ENCODE measurements at regions not wholly inside any gene's neighbourhood (a gene's known extent, or its start where the extent isn't known, plus 50 kb on each side); places are given as distances from the start of the nearest gene placed in this dataset.

GRCh38 chr10:120641695-120642094 is 184.7 kb downstream of the PLPP4 start:
- no peaks in the 10 kb centered on the region for H3K36me3 ChIP-seq (ENCODE audit: insufficient read depth, low read length)
- no peaks in the 10 kb centered on the region for H3K9me3 ChIP-seq (ENCODE audit: low read depth, low read length)
- peak; percentile 0 for DNase-seq (ENCODE audit: low read depth, low spot score)
- TF ChIP-seq POLR2AphosphoS5 (IDR thresholded peaks at IDR 0.05; ENCODE audit: borderline replicate concordance, low read depth, low read length) (no peak), EZH2 (IDR thresholded peaks at IDR 0.05) (no peak), FOXP2 (optimal IDR thresholded peaks at IDR 0.05; ENCODE audit: control extremely low read depth, extremely low read length, insufficient read depth) (no peak)
- H3K9ac ChIP-seq (ENCODE audit: insufficient read length) = no peak overlapping the region
- H3K4me3 ChIP-seq = no peak overlapping the region
- H3K27ac ChIP-seq = no peak overlapping the region

- H3K9me3 ChIP-seq (ENCODE audit: low read depth, low read length) = no peaks in the 10 kb centered on the region
- no peaks in the 10 kb centered on the region for H3K36me3 ChIP-seq (ENCODE audit: insufficient read depth, low read length)
- H3K27ac ChIP-seq = no peak overlapping the region
- DNase-seq (ENCODE audit: low read depth, low spot score) = no peak
- no peak overlapping the region for H3K9ac ChIP-seq (ENCODE audit: insufficient read length)
- TF ChIP-seq EZH2 (IDR thresholded peaks at IDR 0.05) = no peak
- no peak for TF ChIP-seq POLR2AphosphoS5 (IDR thresholded peaks at IDR 0.05; ENCODE audit: borderline replicate concordance, low read depth, low read length)
- TF ChIP-seq FOXP2 (optimal IDR thresholded peaks at IDR 0.05; ENCODE audit: control extremely low read depth, extremely low read length, insufficient read depth) = no peak
- H3K4me3 ChIP-seq = no peak overlapping the region
Measured at GRCh38 chr10:120643351-120643750, 186.3 kb downstream of the PLPP4 start.

- H3K9me3 ChIP-seq (ENCODE audit: low read depth, low read length) = no peaks in the 10 kb centered on the region
- TF ChIP-seq EZH2 (IDR thresholded peaks at IDR 0.05) (no peak), POLR2AphosphoS5 (IDR thresholded peaks at IDR 0.05; ENCODE audit: borderline replicate concordance, low read depth, low read length) (no peak), FOXP2 (optimal IDR thresholded peaks at IDR 0.05; ENCODE audit: control extremely low read depth, extremely low read length, insufficient read depth) (no peak)
- no peak overlapping the region for H3K27ac ChIP-seq
- no peaks in the 10 kb centered on the region for H3K36me3 ChIP-seq (ENCODE audit: insufficient read depth, low read length)
- DNase-seq (ENCODE audit: low read depth, low spot score) = no peak
- no peak overlapping the region for H3K4me3 ChIP-seq
- no peak overlapping the region for H3K9ac ChIP-seq (ENCODE audit: insufficient read length)
Measured at GRCh38 chr10:120644556-120645410, 187.8 kb downstream of the PLPP4 start.

GRCh38 chr10:120646159-120646732 is 189.2 kb downstream of the PLPP4 start:
- no peak for TF ChIP-seq FOXP2 (optimal IDR thresholded peaks at IDR 0.05; ENCODE audit: control extremely low read depth, extremely low read length, insufficient read depth)
- TF ChIP-seq POLR2AphosphoS5 (IDR thresholded peaks at IDR 0.05; ENCODE audit: borderline replicate concordance, low read depth, low read length) = no peak
- TF ChIP-seq EZH2 (IDR thresholded peaks at IDR 0.05) = no peak
- no peak for DNase-seq (ENCODE audit: low read depth, low spot score)
- no peaks in the 10 kb centered on the region for H3K9me3 ChIP-seq (ENCODE audit: low read depth, low read length)
- H3K36me3 ChIP-seq (ENCODE audit: insufficient read depth, low read length) = no peaks in the 10 kb centered on the region
- H3K9ac ChIP-seq (ENCODE audit: insufficient read length) = no peak overlapping the region
- H3K27ac ChIP-seq = no peak overlapping the region
- H3K4me3 ChIP-seq = no peak overlapping the region

GRCh38 chr10:120646738-120647456 is 189.9 kb downstream of the PLPP4 start:
- TF ChIP-seq EZH2 (IDR thresholded peaks at IDR 0.05) (no peak), FOXP2 (optimal IDR thresholded peaks at IDR 0.05; ENCODE audit: control extremely low read depth, extremely low read length, insufficient read depth) (no peak), POLR2AphosphoS5 (IDR thresholded peaks at IDR 0.05; ENCODE audit: borderline replicate concordance, low read depth, low read length) (no peak)
- H3K27ac ChIP-seq = no peak overlapping the region
- no peak overlapping the region for H3K4me3 ChIP-seq
- no peaks in the 10 kb centered on the region for H3K36me3 ChIP-seq (ENCODE audit: insufficient read depth, low read length)
- no peak overlapping the region for H3K9ac ChIP-seq (ENCODE audit: insufficient read length)
- no peak for DNase-seq (ENCODE audit: low read depth, low spot score)
- no peaks in the 10 kb centered on the region for H3K9me3 ChIP-seq (ENCODE audit: low read depth, low read length)

- Histone ChIP-seq H3K36me3 (ENCODE audit: insufficient read depth, low read length) (no peaks in the 10 kb centered on the region), H3K9ac (ENCODE audit: insufficient read length) (no peak overlapping the region), H3K27ac (no peak overlapping the region), H3K9me3 (ENCODE audit: low read depth, low read length) (no peaks in the 10 kb centered on the region), H3K4me3 (no peak overlapping the region)
- TF ChIP-seq FOXP2 (optimal IDR thresholded peaks at IDR 0.05; ENCODE audit: control extremely low read depth, extremely low read length, insufficient read depth) = no peak
- TF ChIP-seq POLR2AphosphoS5 (IDR thresholded peaks at IDR 0.05; ENCODE audit: borderline replicate concordance, low read depth, low read length) = no peak
- TF ChIP-seq EZH2 (IDR thresholded peaks at IDR 0.05) = no peak
- no peak for DNase-seq (ENCODE audit: low read depth, low spot score)
Measured at GRCh38 chr10:120650705-120651399, 193.8 kb downstream of the PLPP4 start.

GRCh38 chr10:120656107-120656506 is 195.1 kb upstream of the WDR11 start:
- no peaks in the 10 kb centered on the region for H3K9me3 ChIP-seq (ENCODE audit: low read depth, low read length)

More at GRCh38 chr10:120656107-120656506, 195.1 kb upstream of the WDR11 start:
- H3K4me3 ChIP-seq = no peak overlapping the region
- no peak for DNase-seq (ENCODE audit: low read depth, low spot score)
- H3K9ac ChIP-seq (ENCODE audit: insufficient read length) = no peak overlapping the region
- H3K27ac ChIP-seq = no peak overlapping the region
- TF ChIP-seq EZH2 (IDR thresholded peaks at IDR 0.05) (no peak), POLR2AphosphoS5 (IDR thresholded peaks at IDR 0.05; ENCODE audit: borderline replicate concordance, low read depth, low read length) (no peak), FOXP2 (optimal IDR thresholded peaks at IDR 0.05; ENCODE audit: control extremely low read depth, extremely low read length, insufficient read depth) (no peak)
- no peaks in the 10 kb centered on the region for H3K36me3 ChIP-seq (ENCODE audit: insufficient read depth, low read length)
